ENCODE measurements at regions not wholly inside any gene's neighbourhood (a gene's known extent, or its start where the extent isn't known, plus 50 kb on each side); places are given as distances from the start of the nearest gene placed in this dataset.

DNA sequence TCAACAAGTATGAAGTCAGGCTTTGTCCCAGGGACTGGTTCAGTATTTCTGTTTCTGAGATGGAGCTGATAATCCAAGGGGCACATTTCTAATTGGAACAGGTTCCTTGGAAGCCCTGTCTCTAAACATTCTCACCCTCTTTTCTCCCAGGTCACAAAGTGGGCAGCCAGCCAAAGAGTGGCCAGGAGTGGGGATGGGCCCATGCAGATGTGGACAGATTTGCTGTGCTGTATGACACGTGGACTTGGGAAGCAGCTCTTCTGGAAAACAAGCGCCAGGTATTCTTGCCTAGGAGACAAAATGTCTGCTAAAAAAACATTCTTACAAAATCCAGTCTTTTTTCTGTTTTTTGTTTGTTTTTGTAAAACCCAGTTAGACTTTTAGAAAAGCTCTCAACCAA, 140.2 kb downstream of the CD164 start:
- TF ChIP-seq, protein P1, sequence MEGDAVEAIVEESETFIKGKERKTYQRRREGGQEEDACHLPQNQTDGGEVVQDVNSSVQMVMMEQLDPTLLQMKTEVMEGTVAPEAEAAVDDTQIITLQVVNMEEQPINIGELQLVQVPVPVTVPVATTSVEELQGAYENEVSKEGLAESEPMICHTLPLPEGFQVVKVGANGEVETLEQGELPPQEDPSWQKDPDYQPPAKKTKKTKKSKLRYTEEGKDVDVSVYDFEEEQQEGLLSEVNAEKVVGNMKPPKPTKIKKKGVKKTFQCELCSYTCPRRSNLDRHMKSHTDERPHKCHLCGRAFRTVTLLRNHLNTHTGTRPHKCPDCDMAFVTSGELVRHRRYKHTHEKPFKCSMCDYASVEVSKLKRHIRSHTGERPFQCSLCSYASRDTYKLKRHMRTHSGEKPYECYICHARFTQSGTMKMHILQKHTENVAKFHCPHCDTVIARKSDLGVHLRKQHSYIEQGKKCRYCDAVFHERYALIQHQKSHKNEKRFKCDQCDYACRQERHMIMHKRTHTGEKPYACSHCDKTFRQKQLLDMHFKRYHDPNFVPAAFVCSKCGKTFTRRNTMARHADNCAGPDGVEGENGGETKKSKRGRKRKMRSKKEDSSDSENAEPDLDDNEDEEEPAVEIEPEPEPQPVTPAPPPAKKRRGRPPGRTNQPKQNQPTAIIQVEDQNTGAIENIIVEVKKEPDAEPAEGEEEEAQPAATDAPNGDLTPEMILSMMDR (IDR thresholded peaks at IDR 0.05) = no peak
- TF ChIP-seq ZFX (IDR thresholded peaks at IDR 0.05; ENCODE audit: borderline replicate concordance) = no peak
